Panc1 (cell line): ENCODE measurements at regions not wholly inside any gene's neighbourhood (a gene's known extent, or its start where the extent isn't known, plus 50 kb on each side); places are given as distances from the start of the nearest gene placed in this dataset.

Source experiments
- CTCF ChIP-seq: fragments of 450-650 bp; IDR thresholded peaks from 2 replicates; pipeline ENCODE4 v1.5.1; 2017; ENCODE audit warnings: mild to moderate bottlenecking
- REST ChIP-seq, 2 experiments: IDR thresholded peaks; 2 replicates each; pipeline ENCODE4 v1.6.1; 2011 to 2012; ENCODE audit warnings: low read depth in 2 of 2, control low read depth in 1 of 2, low read length in 1 of 2, mild to moderate bottlenecking in 1 of 2, moderate library complexity in 1 of 2; ENCODE audit not compliant: insufficient read depth in 1 of 2
- SIN3A ChIP-seq: IDR thresholded peaks from 2 replicates; pipeline ENCODE4 v1.6.1; 2012; ENCODE audit warnings: low read depth, mild to moderate bottlenecking, low read length, moderate library complexity, borderline replicate concordance; ENCODE audit not compliant: insufficient read depth

- TF ChIP-seq CTCF: no peak
- no peak for TF ChIP-seq REST (IDR thresholded peaks at IDR 0.05; ENCODE audit: insufficient read depth in 1 of 2, low read depth in 2 of 2, low read length in 1 of 2)
- TF ChIP-seq SIN3A: no peak
These were observed 533.1 kb upstream of the CHAC2 start for GRCh38 chr2:53234548-53234903.
